SK-N-SH treated with all-trans-retinoic acid at 6 μM for 48 hours (cell line): ENCODE measurements at regions not wholly inside any gene's neighbourhood (a gene's known extent, or its start where the extent isn't known, plus 50 kb on each side); places are given as distances from the start of the nearest gene placed in this dataset.

Source experiments
- CREB5 ChIP-seq: fragments of 250-450 bp; sonication (Bioruptor Pico); IDR thresholded peaks from 2 replicates; pipeline ENCODE4 v1.5.1; 2020; ENCODE audit warnings: low read depth, mild to moderate bottlenecking, moderate library complexity
- CSDC2 ChIP-seq: fragments of 250-450 bp; sonication (Bioruptor Pico); IDR thresholded peaks from 2 replicates; pipeline ENCODE4 v1.5.0; 2020; ENCODE audit warnings: mild to moderate bottlenecking, moderate library complexity
- PATZ1 ChIP-seq: fragments of 250-450 bp; sonication (Bioruptor Pico); IDR thresholded peaks from 2 replicates; pipeline ENCODE4 v1.8.0; 2020; ENCODE audit warnings: mild to moderate bottlenecking, moderate library complexity, borderline replicate concordance
- ZFP30 ChIP-seq: fragments of 450-650 bp; formaldehyde crosslinking; IDR thresholded peaks from 2 replicates; pipeline ENCODE4 v1.5.0; 2022; ENCODE audit warnings: mild to moderate bottlenecking, moderate library complexity

- TF ChIP-seq CSDC2 (CRISPR knock-in tag): no peak
- no peak for TF ChIP-seq ZFP30 (CRISPR knock-in tag)
- TF ChIP-seq PATZ1: no peak
- no peak for TF ChIP-seq CREB5 (CRISPR knock-in tag)
Observed at GRCh38 chr10:61354401-61354975, 98.7 kb downstream of the TMEM26 start.
